ENCODE measurements at regions not wholly inside any gene's neighbourhood (a gene's known extent, or its start where the extent isn't known, plus 50 kb on each side); places are given as distances from the start of the nearest gene placed in this dataset.

DNA sequence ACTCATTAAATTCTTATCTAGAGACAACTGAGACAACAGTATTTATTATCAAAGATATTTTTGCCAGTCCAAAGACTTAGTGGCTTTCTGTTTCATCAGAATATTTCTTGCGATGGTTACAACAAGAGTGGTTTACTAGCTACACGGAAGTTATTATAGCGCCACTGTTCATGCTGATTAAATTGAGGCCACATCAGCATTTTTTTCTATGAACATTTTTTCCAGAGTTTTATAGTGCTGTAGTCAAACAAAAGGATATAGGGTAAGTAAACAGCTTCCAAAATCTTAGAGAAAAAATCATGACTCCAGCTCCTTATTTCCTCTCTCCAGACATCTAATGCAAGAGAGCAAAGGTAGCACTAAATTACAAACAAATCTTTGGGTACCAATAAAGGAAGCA lies 1264.4 kb downstream of the ZPLD1 start:
- no peak for TF ChIP-seq FOXA1 (IDR thresholded peaks at IDR 0.05)
- no peak for TF ChIP-seq FOXK2 (IDR thresholded peaks at IDR 0.05)

All from HEK293T (cell line).